SU-DHL-6 (cell line): ENCODE measurements at regions not wholly inside any gene's neighbourhood (a gene's known extent, or its start where the extent isn't known, plus 50 kb on each side); places are given as distances from the start of the nearest gene placed in this dataset.

Source experiments
- H2AFZ ChIP-seq: fragments of 200-600 bp; sonication (generic); 2 replicates; pipeline ENCODE4 v1.6.1; 2014; ENCODE audit warnings: low read depth, mild to moderate bottlenecking, moderate library complexity, mixed read lengths, antibody characterized with exemption, low read length; ENCODE audit not compliant: severe bottlenecking
- H3F3A ChIP-seq: fragments of 200-600 bp; shearing (Covaris generic); 2 replicates; pipeline ENCODE4 v1.6.0; 2016; ENCODE audit warnings: antibody characterized with exemption, mild to moderate bottlenecking; ENCODE audit not compliant: insufficient read depth
- H3K27ac ChIP-seq: fragments of 200-600 bp; sonication (generic); 2 replicates; pipeline ENCODE4 v1.5.1; 2016; ENCODE audit warnings: low read depth, mild to moderate bottlenecking, low read length, moderate library complexity, mixed read lengths
- H3K27me3 ChIP-seq: fragments of 200-600 bp; sonication (generic), shearing (Covaris generic); 2 replicates; pipeline ENCODE4 v1.6.0; 2014; ENCODE audit warnings: mild to moderate bottlenecking, low read length
- H3K36me3 ChIP-seq: fragments of 200-600 bp; sonication (generic); 2 replicates; pipeline ENCODE4 v1.6.1; 2014; ENCODE audit warnings: mild to moderate bottlenecking, low read length, mixed read lengths
- H3K4me2 ChIP-seq: fragments of 300-600, 200-600 bp; shearing (Covaris generic), sonication (generic); 2 replicates; pipeline ENCODE4 v1.6.0; 2014; ENCODE audit warnings: low read length, low read depth, mild to moderate bottlenecking; ENCODE audit not compliant: poor library complexity, severe bottlenecking
- H3K4me3 ChIP-seq: fragments of 200-600 bp; sonication (generic); 2 replicates; pipeline ENCODE4 v1.5.1; 2014; ENCODE audit warnings: antibody characterized with exemption, low read length, mild to moderate bottlenecking, mixed read lengths; ENCODE audit not compliant: insufficient read depth, poor library complexity, severe bottlenecking
- H3K79me2 ChIP-seq: fragments of 200-600 bp; sonication (generic); 2 replicates; pipeline ENCODE4 v1.6.1; 2014; ENCODE audit warnings: mild to moderate bottlenecking, low read length, moderate library complexity; ENCODE audit not compliant: insufficient read depth
- H3K9ac ChIP-seq: fragments of 200-600 bp; sonication (generic); 2 replicates; pipeline ENCODE4 v1.7.0; 2014; ENCODE audit warnings: mild to moderate bottlenecking, low read length
- H3K9me2 ChIP-seq: fragments of 200-600 bp; sonication (generic); replicated peaks from 2 replicates; pipeline ENCODE4 v1.6.1; 2014; ENCODE audit warnings: low read length; ENCODE audit not compliant: insufficient read depth
- H3K9me3 ChIP-seq: fragments of 200-600 bp; sonication (generic); 2 replicates; pipeline ENCODE4 v1.6.1; 2014; ENCODE audit warnings: low read length, mixed read lengths; ENCODE audit not compliant: insufficient read depth
- H4K20me1 ChIP-seq: fragments of 200-600 bp; sonication (generic); 2 replicates; pipeline ENCODE4 v1.6.1; 2014; ENCODE audit warnings: low read depth, mild to moderate bottlenecking, antibody characterized with exemption, low read length, moderate library complexity, mixed read lengths
- EZH2phosphoT487 ChIP-seq: fragments of 200-600 bp; sonication (generic), shearing (Covaris generic); conservative IDR thresholded peaks from 2 replicates; pipeline ENCODE4 v1.6.1; 2018; ENCODE audit warnings: mild to moderate bottlenecking, antibody characterized with exemption, low read length, moderate library complexity, mixed read lengths
- TF ChIP-seq, protein P1 (sequence below): fragments of 200-600 bp; sonication (generic); IDR thresholded peaks from one replicate; pipeline ENCODE4 v1.5.1; 2017; ENCODE audit warnings: antibody characterized with exemption, mild to moderate bottlenecking, low read length, moderate library complexity; ENCODE audit not compliant: insufficient read depth, poor library complexity, severe bottlenecking

DNA sequence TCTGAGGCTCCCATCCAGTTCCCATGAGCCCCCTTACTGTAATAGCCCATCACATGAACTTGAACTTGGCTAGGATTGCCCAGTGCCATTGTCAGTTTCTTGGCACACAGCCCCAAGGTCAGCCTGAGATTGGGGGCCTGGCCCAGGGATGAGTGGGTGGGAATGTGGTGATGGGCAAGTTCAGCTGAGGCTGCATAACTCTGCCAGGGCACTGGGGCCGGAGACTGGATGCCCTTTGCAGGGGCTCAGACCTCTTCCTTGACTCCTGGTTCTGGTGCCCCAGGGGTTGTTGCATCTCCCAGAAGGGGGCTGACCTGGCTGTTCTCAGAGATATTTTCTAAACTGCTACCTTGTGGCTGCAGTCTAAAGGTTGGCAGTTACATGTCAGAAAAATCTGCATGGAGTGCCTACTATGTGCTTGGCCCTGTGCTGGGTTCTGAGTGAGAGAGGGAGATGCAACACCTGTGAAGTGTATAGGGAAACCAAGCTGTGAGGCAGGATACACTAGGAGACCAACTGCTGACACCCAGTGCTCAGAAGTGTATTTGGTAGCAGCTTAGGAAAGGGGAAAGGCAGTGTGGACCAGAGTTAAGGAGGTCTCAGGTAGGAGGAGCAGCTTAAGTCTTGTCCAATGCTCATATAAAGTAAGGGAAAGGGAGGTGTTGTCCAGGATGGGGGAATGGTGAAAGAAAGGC, 74.8 kb upstream of the PRR23C start:
- Histone ChIP-seq H3K4me3 (no peak overlapping the region), H3K27ac (no peak overlapping the region), H4K20me1 (no peaks in the 10 kb centered on the region), H3K9me2 (no peaks in the 10 kb centered on the region), H3K36me3 (no peaks in the 10 kb centered on the region), H3K27me3 (no peaks in the 10 kb centered on the region), H3K4me2 (no peak overlapping the region), H3K79me2 (no peaks in the 10 kb centered on the region), H3K9ac (no peak overlapping the region), H3K9me3 (no peaks in the 10 kb centered on the region), H2AFZ (no peak overlapping the region), H3F3A (no peaks in the 10 kb centered on the region)
- TF ChIP-seq EZH2phosphoT487: no peak
- TF ChIP-seq, protein P1, sequence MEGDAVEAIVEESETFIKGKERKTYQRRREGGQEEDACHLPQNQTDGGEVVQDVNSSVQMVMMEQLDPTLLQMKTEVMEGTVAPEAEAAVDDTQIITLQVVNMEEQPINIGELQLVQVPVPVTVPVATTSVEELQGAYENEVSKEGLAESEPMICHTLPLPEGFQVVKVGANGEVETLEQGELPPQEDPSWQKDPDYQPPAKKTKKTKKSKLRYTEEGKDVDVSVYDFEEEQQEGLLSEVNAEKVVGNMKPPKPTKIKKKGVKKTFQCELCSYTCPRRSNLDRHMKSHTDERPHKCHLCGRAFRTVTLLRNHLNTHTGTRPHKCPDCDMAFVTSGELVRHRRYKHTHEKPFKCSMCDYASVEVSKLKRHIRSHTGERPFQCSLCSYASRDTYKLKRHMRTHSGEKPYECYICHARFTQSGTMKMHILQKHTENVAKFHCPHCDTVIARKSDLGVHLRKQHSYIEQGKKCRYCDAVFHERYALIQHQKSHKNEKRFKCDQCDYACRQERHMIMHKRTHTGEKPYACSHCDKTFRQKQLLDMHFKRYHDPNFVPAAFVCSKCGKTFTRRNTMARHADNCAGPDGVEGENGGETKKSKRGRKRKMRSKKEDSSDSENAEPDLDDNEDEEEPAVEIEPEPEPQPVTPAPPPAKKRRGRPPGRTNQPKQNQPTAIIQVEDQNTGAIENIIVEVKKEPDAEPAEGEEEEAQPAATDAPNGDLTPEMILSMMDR: no peak

DNA sequence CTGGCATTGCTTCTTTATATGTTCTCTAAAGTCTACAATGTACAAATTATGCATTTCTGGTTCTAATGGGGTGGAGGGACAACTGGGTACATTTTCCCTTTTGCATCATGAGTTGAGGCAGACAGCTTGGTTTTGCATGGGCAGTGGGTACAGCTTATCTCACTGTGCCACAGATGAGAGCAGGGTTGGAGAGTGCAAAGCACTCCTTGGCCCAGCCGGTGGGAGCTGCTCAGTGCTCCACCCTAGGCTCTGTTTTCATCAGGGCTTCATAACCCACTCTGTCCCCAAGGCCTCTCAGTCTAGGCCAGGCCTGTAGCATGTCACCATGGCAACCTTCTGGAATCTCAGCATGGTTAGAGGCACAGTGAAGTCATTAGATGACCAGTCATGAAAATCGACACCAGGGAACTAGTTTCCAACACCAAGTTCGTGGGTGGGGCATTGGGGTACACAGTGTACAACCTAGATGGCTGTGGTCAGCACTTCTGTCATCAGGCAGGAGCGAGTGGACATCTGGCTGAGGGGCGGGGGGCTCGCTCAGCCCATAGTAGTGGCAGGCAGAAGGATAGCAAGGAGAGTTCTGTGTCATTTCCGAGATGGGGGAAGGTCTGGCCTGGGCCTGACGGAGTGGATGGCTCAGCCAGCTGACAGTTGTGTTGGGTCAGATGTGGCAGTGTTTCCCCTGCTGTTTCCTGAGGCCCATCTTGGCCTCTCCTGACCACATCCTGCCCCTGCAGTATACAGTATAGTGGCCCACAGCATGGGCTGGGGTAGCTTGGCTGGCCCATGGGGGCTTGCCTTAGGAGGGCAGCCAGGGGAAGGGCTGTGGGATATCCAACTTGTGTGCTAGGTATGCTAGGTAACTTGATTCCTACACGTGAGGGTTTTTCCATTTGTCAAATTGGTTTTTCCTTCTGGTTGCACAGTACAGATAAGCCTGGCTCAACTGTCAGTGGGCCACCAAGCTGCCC, 75.7 kb upstream of the PRR23C start:
- H3K9ac ChIP-seq: no peak overlapping the region
- H3K9me3 ChIP-seq: no peaks in the 10 kb centered on the region; the same call in 1 of the 2 replicates
- H3K27ac ChIP-seq: no peak overlapping the region
- H3K79me2 ChIP-seq: no peaks in the 10 kb centered on the region
- no peaks in the 10 kb centered on the region for H3K9me2 ChIP-seq
- TF ChIP-seq, protein P1: no peak
- no peak for TF ChIP-seq EZH2phosphoT487
- no peaks in the 10 kb centered on the region for H3F3A ChIP-seq
- no peaks in the 10 kb centered on the region for H4K20me1 ChIP-seq
- H3K27me3 ChIP-seq: no peaks in the 10 kb centered on the region
- no peak overlapping the region for H2AFZ ChIP-seq
- no peaks in the 10 kb centered on the region for H3K36me3 ChIP-seq
- H3K4me2 ChIP-seq: no peak overlapping the region
- H3K4me3 ChIP-seq: no peak overlapping the region

DNA sequence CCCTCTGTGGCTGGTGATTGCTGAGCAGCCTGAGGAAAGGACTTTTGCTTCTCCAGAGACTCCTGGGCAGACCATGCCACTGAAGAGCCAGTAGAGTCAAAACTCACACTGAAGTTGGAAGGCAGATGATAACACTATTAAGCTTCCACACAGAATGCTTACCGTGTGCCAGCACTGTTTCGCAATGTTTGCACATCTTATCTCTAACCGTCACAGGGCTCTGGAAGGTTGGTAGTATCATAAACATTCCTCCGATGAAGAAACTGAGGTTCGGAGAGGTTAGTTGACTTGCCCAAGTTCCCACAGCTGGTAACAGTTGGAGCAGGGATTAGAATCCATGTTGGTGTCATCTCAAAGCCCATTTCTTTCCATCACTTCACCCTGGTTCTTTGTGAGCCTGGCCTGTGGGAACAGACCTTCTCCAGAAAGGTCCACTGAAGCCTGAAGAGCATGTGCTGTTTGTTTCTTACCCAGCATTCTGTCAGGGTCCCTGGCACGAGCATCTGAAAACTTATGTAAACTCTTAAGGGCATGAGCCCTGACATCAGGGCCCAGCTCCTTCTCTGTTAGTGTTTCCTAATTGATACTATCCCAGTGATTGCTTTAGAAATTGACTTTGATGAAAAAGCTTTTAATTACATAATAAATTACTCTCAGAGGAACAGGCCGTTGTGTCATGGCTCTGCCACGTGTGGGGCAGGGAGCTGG, 77.0 kb upstream of the PRR23C start:
- Histone ChIP-seq H3K4me2 (no peak overlapping the region), H3K9me3 (no peaks in the 10 kb centered on the region; the same call in 1 of the 2 replicates), H2AFZ (no peak overlapping the region), H3F3A (no peaks in the 10 kb centered on the region), H3K36me3 (no peaks in the 10 kb centered on the region), H3K4me3 (no peak overlapping the region), H3K9me2 (no peaks in the 10 kb centered on the region), H3K79me2 (no peaks in the 10 kb centered on the region), H3K9ac (no peak overlapping the region), H4K20me1 (no peaks in the 10 kb centered on the region), H3K27ac (no peak overlapping the region), H3K27me3 (no peaks in the 10 kb centered on the region)
- TF ChIP-seq EZH2phosphoT487: no peak
- TF ChIP-seq, protein P1: no peak
